Erythroblast (primary cell): ENCODE measurements at regions not wholly inside any gene's neighbourhood (a gene's known extent, or its start where the extent isn't known, plus 50 kb on each side); places are given as distances from the start of the nearest gene placed in this dataset.

Source experiments
- DNase-seq, 2 experiments: peaks; one replicate each; lab custom pipeline; 2025; lab: John Stamatoyannopoulos, UW
- GATA1 ChIP-seq: IDR thresholded peaks from 2 replicates; pipeline ENCODE4 v1.6.1; 2011; ENCODE audit warnings: low read depth, mild to moderate bottlenecking, control low read depth, low read length, moderate library complexity
- POLR2A ChIP-seq: IDR thresholded peaks from 2 replicates; pipeline ENCODE4 v1.6.1; 2011; ENCODE audit warnings: mild to moderate bottlenecking, low read length

DNA sequence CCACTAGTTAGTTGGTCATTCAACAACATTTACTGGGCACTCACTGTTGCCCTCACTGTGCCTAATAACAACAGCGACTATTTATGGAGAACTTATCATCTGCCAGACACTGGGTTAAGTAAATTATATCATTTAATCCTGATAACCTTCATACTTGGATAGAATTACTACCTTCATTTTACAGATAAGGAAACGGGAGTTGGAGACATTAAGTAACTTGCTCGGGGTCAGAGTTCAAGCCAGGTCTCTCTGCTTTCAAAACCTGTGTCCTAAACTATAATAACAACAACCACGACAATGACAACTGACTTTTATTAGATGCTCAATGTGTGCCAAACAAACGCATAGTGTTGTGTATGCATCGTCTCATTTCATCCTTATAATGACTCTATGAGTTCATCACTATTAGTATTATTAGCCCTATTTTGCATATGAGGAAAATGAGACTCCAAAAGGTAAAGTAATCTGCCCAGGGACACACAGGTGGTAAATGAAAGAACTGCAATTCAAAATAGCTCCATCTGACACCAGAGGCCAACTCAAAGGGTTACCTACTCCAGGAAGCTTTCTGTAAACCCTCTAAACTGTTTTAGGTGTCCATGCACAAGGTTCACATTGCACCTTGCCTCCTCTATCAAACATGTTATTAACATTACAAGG is 98.4 kb upstream of the ACSL4 start:
- no peak for DNase-seq
- TF ChIP-seq POLR2A: no peak
- no peak for TF ChIP-seq GATA1

DNA sequence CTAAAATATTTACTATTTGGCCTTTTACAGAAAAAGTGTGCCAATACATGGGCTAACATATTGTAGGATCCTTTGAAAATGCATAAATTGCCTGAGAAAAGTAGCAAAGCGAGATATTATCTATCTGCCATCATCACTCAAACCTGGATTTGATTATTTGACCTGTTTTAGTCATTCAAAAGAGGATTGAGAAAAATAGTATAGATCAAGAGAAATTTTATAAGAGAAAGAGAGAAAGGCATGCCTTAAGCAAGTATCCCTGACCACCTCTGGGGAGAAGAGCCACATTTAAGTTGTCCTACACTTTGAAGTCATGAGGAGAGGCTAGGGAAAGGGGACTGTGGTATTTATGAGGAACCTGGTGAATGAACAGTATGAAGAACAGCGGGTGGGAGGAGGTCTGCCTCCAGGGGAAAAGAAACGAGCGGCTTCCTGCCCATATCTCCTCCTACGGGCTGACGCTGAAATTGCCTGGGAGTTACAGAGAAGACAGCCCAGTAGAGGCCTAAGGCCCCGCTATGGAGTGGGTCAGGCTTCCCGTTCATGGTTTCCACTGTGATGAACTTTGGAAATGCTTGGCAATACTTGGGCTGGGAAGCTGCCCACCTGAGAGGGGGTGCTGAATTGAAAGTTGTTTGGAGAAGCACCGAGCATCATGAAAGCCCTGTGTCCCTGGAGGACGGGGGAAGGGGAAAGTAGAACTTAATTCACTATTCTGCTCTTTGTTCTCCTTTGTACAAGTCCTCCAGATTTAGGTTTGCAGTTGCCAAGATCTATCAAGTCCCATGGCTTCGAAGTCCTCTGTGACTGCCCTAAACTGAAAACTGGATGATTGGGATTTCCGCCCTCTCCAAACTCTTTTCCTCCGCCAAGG is 106.9 kb upstream of the ACSL4 start:
- TF ChIP-seq GATA1: no peak
- no peak for TF ChIP-seq POLR2A
- peak; percentile 66 to 68 for DNase-seq

DNA sequence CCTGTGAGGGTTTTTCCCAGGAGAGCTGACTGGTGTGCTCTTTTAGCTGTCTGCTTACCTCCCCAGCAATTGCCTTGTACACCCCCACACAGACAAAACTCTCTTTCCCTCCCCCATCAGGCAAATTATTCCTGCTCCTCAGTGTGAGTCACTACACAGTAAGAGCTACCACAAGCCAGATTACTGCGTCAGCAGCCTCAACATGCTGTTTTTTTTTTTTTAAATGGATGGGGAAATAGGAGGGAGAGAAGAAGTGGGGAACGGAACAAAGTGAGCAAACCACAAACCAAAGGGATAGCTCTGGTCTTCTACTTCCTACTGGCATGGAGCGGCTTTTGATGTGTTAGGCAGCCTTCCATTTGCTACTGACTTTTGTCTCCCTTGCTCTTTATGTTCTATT is 107.5 kb upstream of the ACSL4 start:
- peak; percentile 18 for TF ChIP-seq POLR2A
- TF ChIP-seq GATA1: no peak
- DNase-seq: peak; percentile 55 to 71

DNA sequence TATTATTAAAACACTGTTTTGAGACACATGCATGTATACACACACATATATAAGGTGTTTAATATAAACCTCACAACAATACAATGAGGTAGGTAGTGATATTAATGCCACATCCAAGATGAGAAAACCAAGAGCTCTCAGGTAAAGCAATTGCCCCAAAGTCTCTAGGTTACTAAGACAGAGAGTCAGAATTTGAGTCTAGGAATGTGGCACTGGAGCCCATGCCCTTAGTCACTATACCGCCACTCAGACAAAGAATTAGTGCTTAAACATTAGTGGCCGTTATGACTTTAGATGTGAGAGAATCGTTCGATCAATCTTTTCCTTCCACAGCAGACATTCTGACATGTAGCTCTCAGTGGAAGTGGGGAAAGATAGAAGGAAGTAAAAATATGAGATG is 108.2 kb upstream of the ACSL4 start:
- no peak for TF ChIP-seq GATA1
- TF ChIP-seq POLR2A: no peak
- no peak for DNase-seq

DNA sequence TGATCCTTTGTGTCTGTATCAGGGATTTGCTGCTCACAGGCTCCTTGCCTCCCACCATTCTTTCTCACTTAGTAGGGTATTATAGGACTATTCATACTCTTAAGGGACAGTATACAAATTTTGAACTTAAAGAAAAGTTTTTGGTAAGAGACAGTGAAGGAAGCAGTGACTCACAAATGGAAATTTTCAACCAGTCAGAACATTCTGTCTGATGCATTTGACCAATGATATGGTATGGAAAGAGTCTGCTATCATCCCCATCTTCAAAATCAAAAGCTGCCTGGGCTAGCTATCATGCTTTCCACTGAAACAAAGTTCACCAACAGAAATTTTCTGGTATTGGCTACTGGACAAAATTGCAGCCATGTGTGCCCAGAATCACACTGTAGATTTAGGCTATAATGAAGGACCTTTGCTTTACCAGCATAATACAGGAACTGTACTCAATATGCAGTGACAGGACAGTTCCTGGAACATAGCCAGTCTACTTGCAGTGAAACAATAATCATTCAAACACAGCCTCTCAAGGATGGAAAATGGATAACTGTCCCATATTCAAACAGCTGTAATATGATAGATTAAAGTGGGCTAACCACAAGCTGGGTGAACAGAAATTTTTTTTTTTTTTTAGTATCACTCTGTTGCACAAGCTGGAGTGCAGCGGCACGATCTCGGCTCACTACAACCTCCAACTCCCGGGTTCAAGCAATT is 109.0 kb upstream of the ACSL4 start:
- DNase-seq: peak; percentile 65 to 90
- TF ChIP-seq GATA1 (no peak), POLR2A (no peak)

DNA sequence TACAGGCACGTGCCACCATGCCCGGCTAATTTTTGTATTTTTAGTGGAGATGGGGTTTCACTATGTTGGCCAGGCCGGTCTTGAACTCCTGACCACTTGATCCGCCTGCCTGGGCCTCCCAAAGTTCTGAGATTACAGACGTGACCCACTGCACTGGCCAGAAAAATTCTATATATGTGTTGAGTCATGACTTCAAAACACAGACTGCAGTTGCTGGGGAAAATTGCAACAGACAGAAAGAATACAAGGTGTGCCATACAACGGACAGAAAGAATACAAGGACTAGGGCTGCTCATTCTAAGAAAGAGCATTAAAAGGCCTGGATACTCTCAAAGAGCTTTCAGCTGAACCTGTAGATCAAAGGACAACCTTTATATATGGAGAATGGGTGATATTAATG is 109.6 kb upstream of the ACSL4 start:
- peak; percentile 25 to 45 for DNase-seq
- TF ChIP-seq GATA1 (no peak), POLR2A (no peak)

DNA sequence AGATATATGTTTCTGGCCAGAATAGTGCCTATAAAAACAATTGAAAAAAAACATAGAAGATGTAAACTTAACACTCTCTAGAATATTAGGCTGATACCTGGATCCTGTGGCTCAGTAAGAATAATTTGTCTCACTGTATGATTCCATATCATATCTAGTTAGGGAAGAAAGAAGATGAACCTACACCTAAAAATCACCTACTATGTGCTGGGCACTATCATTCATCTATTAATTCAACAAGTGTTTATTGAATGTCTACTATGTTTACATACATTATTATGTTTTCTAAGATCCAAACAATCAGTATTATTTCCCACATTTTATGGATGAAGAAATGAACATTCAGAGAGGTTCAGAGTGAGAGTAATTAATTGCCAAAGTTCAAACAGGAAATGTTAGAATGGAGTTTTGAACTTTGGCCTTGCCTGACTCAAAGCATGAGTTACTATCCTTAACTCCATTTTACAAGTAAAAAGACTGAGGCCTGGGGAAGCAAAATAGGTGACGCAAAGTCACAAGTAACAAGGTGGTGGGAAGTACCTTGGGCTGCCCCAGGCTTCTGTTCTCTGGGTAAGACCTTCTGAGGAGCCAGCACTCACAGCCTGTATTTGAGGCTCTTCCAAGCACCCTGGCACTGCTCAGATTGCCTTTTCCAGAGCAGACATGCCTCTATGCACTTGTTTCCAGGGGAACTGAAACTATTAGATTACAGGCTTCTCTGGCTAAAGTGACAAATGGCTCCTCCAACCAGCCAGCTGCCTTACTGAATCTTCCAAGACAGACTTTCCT is 111.1 kb upstream of the ACSL4 start:
- DNase-seq: peak in 1 of 2 experiments; percentile 18

DNA sequence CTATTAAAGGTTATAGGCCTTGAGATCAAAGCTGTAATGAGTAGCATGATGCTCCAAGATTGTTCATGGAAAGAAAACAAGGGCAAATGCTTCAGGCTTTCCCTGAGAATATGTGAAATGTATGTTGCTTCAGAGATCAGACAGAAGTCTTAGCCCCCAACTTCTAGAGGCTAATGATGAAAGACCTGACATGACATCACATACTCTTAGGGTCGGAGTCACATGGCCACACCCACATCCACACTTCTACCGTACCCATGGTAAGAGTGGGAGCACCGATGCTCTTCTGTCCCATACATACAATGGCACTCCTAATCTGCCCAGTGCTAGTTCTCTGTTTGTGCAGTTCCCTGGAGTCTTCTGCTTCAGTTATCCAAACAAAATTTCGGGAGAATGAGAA is 111.9 kb upstream of the ACSL4 start:
- no peak for DNase-seq
- TF ChIP-seq GATA1: no peak
- no peak for TF ChIP-seq POLR2A

More for the DNA sequence above, 111.1 kb upstream of the ACSL4 start:
- TF ChIP-seq GATA1 (no peak), POLR2A (no peak)

DNA sequence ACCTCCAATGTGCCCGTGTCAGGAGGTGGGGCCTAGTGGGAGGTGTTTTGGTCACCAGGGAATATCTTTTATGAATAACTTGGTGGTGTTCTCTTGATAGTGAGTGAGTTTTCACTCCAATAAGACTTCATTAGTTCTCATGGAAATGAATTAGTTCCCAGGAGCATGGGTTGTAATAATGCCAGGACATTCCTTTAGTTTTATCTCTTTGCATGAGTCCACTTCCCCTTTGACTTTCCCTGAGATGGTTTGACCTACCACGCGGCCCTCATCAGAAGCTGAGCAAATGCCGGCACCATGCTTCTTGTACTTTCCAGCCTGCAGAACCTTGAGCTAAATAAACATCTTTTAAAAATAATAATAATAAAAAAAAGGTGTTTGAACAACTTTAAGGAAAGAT is 112.9 kb upstream of the ACSL4 start:
- no peak for DNase-seq
- TF ChIP-seq GATA1 (no peak), POLR2A (no peak)

DNA sequence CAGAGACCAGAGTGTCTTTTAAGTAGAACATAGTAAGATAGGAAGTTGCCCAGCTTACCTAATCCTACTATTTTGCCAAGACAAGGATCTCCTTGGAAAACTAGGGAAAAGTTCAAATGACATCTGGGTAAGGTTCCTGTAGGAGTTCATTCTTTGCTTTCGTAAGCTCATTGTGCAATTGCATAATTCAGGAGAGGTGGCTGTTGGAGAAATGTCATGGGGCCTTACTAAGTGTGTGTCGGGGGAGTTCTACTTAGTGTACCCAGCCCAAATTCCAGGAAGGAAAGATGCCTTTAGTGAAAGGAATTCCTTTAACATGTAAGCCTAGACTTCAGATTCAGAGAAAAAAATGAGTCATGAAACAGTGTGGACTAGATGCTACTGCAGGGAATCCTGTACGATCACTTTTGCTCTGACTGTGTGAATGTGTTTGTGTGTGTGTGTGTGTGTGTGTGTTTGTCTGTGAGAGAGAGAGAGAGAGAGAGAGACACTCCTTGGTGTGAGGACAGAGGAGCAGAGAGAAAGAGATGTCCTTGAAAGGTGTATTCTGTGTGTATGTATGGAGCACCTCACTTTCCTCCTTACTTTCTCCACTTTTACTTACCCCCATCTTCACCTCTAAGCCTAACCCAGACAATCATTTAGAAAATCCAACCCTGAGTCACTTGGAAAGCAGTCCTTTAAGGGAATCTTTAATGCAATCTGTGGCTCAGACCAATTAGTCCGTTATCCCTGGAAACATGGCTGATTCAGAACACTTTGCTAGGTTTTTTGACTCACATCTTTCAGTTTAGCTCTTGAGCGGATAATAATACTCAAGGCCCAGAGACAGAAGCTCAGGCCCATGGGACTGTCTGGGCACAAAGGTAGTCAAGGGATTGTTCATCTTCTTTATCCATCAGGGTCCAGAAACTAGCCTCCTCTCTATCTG is 114.5 kb upstream of the ACSL4 start:
- DNase-seq: no peak
- TF ChIP-seq POLR2A: no peak
- no peak for TF ChIP-seq GATA1

DNA sequence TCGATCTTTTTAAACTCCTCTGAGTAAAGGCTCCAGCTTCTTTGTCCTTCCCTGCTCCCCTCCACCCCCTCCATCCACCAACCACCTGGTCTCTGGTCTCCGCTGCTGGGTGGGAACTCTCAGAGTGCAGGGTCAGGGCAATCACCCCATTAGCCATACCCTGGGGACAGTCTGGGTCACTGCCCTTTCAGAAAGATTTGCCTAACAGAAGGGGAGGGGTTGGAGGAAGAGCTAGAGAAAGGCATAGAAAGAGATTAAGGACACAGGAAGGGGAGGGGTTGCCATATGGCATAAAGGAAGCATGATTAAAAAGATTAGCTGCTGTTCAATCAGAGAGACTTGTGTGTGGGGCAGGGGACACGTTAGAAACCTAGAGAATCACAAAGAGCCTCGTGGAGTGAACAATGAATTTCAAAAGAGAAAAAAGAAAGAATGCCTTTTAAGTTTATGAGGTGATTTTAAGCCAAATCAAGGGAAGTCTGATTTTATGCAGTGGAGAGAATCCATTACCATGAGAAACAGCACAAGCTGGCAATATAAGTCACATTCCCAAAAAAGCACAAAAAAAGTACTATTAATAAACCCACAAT is 115.5 kb upstream of the ACSL4 start:
- TF ChIP-seq GATA1 (no peak), POLR2A (no peak)
- peak; percentile 40 to 79 for DNase-seq

DNA sequence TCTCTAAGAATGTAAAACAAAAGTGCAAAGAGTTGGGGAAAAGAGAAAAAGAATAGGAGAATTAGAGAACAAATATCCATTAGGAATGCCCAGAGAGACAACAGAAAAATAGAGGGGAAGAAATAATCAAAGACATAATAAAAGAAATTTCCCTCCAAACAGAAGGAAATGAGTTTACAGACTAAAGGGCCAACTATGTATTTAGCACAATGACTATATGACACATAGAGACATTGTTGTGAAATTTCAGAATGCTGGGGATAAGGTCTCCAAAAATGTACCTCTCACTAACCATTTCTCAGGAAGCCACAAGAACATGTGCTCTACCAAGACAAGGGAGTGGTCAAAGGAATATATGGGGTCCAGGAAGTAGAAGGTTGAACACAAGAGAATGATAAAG is 121.0 kb upstream of the ACSL4 start:
- TF ChIP-seq POLR2A: no peak
- TF ChIP-seq GATA1: no peak
- DNase-seq: no peak
